ENCODE measurements at regions not wholly inside any gene's neighbourhood (a gene's known extent, or its start where the extent isn't known, plus 50 kb on each side); places are given as distances from the start of the nearest gene placed in this dataset.

DNA sequence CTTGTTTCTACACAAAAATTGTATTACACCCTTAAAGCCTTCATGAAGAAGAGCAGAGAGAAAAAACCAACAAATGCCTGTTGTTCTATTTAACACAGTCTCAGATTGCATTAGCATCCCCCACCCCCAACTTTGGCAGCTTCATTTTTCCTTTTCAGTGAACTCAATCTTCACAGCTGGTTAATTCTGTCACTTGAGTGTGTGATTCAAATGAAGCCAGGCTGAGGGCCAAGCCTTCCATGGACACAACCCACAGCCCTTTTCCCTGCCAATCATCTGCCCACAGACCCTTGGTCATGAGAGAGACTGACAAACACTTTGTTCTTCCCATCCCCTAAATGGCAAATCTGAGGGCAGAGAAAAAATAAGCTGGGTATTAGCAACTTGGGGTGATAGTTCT lies 217.5 kb upstream of the NMUR2 start:
- intact Hi-C loops (cut with micrococcal nuclease): no loop called here
- Histone ChIP-seq H3K9me2 (ENCODE audit: insufficient read depth) (no peaks in the 10 kb centered on the region), H3K36me3 (ENCODE audit: control insufficient read depth in 1 of 2, insufficient read depth in 2 of 2, low read length in 2 of 2) (no peaks in the 10 kb centered on the region), H3K4me1 (ENCODE audit: control insufficient read depth in 1 of 2, insufficient read depth in 2 of 2, low read length in 2 of 2) (no peaks in the 10 kb centered on the region), H3K27me3 (ENCODE audit: insufficient read depth, low read length) (no peaks in the 10 kb centered on the region), H3K4me2 (ENCODE audit: low read length) (no peak overlapping the region), H2AFZ (ENCODE audit: low read depth, low read length, poor library complexity, severe bottlenecking) (no peak overlapping the region), H3K9me3 (ENCODE audit: control insufficient read depth in 1 of 2, insufficient read depth in 1 of 2, low read depth in 1 of 2, low read length in 2 of 2) (no peaks in the 10 kb centered on the region), H4K20me1 (ENCODE audit: insufficient read depth) (no peaks in the 10 kb centered on the region), H3K4me3 (replicated peaks in 1 of 2; ENCODE audit: low read depth in 1 of 2, low read length in 2 of 2) (no peak overlapping the region), H3K9ac (ENCODE audit: low read length) (no peak overlapping the region), H3K79me2 (ENCODE audit: insufficient read depth, low read length) (no peaks in the 10 kb centered on the region), H3K27ac (ENCODE audit: low read depth, low read length) (no peak overlapping the region)
- ChIA-PET POLR2A (no interaction called here), CTCF (no interaction called here), RAD21 (ENCODE audit: low non-redundant PET in 1 of 2, low total read pairs in 2 of 2, uncharacterized antibody in 2 of 2, unreplicated experiment in 2 of 2) (no interaction called here)
- no peak for TF ChIP-seq RAD21 (IDR thresholded peaks at IDR 0.05; ENCODE audit: low read depth)
- TF ChIP-seq ATF3 (IDR thresholded peaks at IDR 0.05): no peak
- TF ChIP-seq SP1 (IDR thresholded peaks at IDR 0.05; ENCODE audit: low read depth): no peak
- TF ChIP-seq, protein P1, sequence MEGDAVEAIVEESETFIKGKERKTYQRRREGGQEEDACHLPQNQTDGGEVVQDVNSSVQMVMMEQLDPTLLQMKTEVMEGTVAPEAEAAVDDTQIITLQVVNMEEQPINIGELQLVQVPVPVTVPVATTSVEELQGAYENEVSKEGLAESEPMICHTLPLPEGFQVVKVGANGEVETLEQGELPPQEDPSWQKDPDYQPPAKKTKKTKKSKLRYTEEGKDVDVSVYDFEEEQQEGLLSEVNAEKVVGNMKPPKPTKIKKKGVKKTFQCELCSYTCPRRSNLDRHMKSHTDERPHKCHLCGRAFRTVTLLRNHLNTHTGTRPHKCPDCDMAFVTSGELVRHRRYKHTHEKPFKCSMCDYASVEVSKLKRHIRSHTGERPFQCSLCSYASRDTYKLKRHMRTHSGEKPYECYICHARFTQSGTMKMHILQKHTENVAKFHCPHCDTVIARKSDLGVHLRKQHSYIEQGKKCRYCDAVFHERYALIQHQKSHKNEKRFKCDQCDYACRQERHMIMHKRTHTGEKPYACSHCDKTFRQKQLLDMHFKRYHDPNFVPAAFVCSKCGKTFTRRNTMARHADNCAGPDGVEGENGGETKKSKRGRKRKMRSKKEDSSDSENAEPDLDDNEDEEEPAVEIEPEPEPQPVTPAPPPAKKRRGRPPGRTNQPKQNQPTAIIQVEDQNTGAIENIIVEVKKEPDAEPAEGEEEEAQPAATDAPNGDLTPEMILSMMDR (IDR thresholded peaks at IDR 0.05 in 2 of 3, conservative IDR thresholded peaks at IDR 0.05 in 1 of 3; ENCODE audit: borderline replicate concordance in 1 of 3, insufficient read depth in 1 of 3, low read depth in 2 of 3, low read length in 2 of 3): no peak
- TF ChIP-seq ELF1 (IDR thresholded peaks at IDR 0.05; ENCODE audit: borderline replicate concordance, low read depth): no peak
- no peak for ATAC-seq
- BruUV-seq (replicated peaks): no TSS peak
- DNase-seq (ENCODE audit: low read depth, low spot score): no peak

DNA sequence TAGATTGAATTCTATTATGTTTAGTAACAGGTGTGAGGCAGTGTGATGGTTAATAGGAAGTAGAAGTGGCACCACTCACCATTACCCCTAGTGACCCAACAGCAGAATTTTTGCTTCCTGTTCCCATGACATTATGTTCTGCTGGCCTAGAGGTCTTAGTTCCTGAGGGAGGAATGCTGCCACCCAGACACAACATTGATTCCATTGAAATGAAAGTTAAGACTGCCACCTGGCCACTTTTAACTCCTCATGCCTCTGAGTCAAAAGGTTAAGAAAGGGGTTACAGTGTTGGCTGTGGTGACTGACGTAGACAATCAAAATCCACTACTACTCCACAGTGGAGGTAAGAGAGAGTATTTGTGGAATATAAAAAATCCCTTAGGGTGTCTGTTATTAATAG lies 218.9 kb upstream of the NMUR2 start:
- ChIA-PET POLR2A (no interaction called here), CTCF (no interaction called here), RAD21 (ENCODE audit: low non-redundant PET in 1 of 2, low total read pairs in 2 of 2, uncharacterized antibody in 2 of 2, unreplicated experiment in 2 of 2) (no interaction called here)
- intact Hi-C loops (cut with micrococcal nuclease): no loop called here
- no peaks in the 10 kb centered on the region for H3K9me2 ChIP-seq (ENCODE audit: insufficient read depth)
- no peaks in the 10 kb centered on the region for H3K4me1 ChIP-seq (ENCODE audit: control insufficient read depth in 1 of 2, insufficient read depth in 2 of 2, low read length in 2 of 2)
- peaks cover 0 to 3% of the 10 kb centered on the region in 2 experiments; a peak in 1 of 4 replicates for H3K9me3 ChIP-seq (ENCODE audit: control insufficient read depth in 1 of 2, insufficient read depth in 1 of 2, low read depth in 1 of 2, low read length in 2 of 2)
- no peak overlapping the region for H2AFZ ChIP-seq (ENCODE audit: low read depth, low read length, poor library complexity, severe bottlenecking)
- no peak overlapping the region for H3K27ac ChIP-seq (ENCODE audit: low read depth, low read length)
- H3K9ac ChIP-seq (ENCODE audit: low read length): no peak overlapping the region
- no peak overlapping the region for H3K4me2 ChIP-seq (ENCODE audit: low read length)
- no peak for TF ChIP-seq ZFX (IDR thresholded peaks at IDR 0.05)
- TF ChIP-seq SP1 (IDR thresholded peaks at IDR 0.05; ENCODE audit: low read depth): no peak
- no peak for TF ChIP-seq EZH2phosphoT487 (IDR thresholded peaks at IDR 0.05; ENCODE audit: borderline replicate concordance)
- no peak for TF ChIP-seq SRF (IDR thresholded peaks at IDR 0.05; ENCODE audit: low read depth)
- H4K20me1 ChIP-seq (ENCODE audit: insufficient read depth): no peaks in the 10 kb centered on the region
- ATAC-seq (no peak), DNase-seq (ENCODE audit: low read depth, low spot score) (no peak)
- no peaks in the 10 kb centered on the region for H3K36me3 ChIP-seq (ENCODE audit: control insufficient read depth in 1 of 2, insufficient read depth in 2 of 2, low read length in 2 of 2)
- BruUV-seq (replicated peaks): no TSS peak
- no peaks in the 10 kb centered on the region for H3K27me3 ChIP-seq (ENCODE audit: insufficient read depth, low read length)
- no peaks in the 10 kb centered on the region for H3K79me2 ChIP-seq (ENCODE audit: insufficient read depth, low read length)
- H3K4me3 ChIP-seq (replicated peaks in 1 of 2; ENCODE audit: low read depth in 1 of 2, low read length in 2 of 2): no peak overlapping the region
